HUES64 (cell line): ENCODE measurements at regions not wholly inside any gene's neighbourhood (a gene's known extent, or its start where the extent isn't known, plus 50 kb on each side); places are given as distances from the start of the nearest gene placed in this dataset.

Experiments used
- H3K27ac ChIP-seq: 2 replicates; pipeline ENCODE4 v1.7.0; 2013; ENCODE audit warnings: low read depth, low read length, inconsistent platforms
- H3K27me3 ChIP-seq: 2 replicates; pipeline ENCODE4 v1.6.1; 2013; ENCODE audit warnings: mild to moderate bottlenecking, low read length; ENCODE audit not compliant: insufficient read depth
- H3K36me3 ChIP-seq: 2 replicates; pipeline ENCODE4 v1.6.1; 2013; ENCODE audit warnings: mild to moderate bottlenecking, low read length; ENCODE audit not compliant: insufficient read depth
- H3K4me1 ChIP-seq: 2 replicates; pipeline ENCODE4 v1.6.1; 2013; ENCODE audit warnings: mild to moderate bottlenecking, low read length, moderate library complexity; ENCODE audit not compliant: insufficient read depth
- H3K4me3 ChIP-seq: 2 replicates; pipeline ENCODE4 v1.5.1; 2013; ENCODE audit warnings: mild to moderate bottlenecking, low read length, moderate library complexity
- H3K9ac ChIP-seq: 2 replicates; pipeline ENCODE4 v1.6.1; 2013; ENCODE audit warnings: mild to moderate bottlenecking, low read depth, low read length
- H3K9me3 ChIP-seq: 2 replicates; pipeline ENCODE4 v1.6.1; 2013; ENCODE audit warnings: low read depth, low read length; ENCODE audit not compliant: insufficient read depth
- WGBS: fragments of 150-250, 120-280 bp; methylation state at CpG from one replicate; pipeline ENCODE4 v1.1.7; 2013; ENCODE audit warnings: missing lambda C conversion rate; 5-methylcytosine and 5-hydroxymethylcytosine counted together

DNA sequence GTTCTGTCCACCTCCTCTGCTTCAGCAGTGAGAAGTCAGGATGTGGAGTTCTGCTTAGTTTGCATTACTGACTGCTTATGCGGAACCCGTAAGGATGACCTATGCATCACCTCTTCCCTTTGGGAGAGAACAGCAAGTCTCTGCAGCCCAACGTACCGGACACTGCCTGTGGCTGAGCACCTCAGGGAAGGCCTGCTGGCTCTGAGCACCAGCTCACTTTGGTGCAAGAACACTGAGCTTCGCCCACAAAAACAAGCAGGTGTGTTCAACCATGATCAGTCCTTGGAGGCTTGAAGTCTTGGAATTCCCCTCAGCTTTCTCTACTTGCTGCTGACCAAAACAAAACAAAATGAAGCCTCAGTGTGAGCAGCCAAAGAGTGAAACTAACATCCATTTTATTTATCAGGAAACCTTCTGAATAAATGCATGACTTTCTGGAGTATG is 52.7 kb upstream of the NCK2 start:
- 83% methylated on average over 5 of the region's 5 CpGs for WGBS
- H3K9me3 ChIP-seq = no peaks in the 10 kb centered on the region
- no peak overlapping the region for H3K27ac ChIP-seq
- no peak overlapping the region for H3K4me3 ChIP-seq
- no peaks in the 10 kb centered on the region for H3K27me3 ChIP-seq
- H3K4me1 ChIP-seq = no peaks in the 10 kb centered on the region
- no peak overlapping the region for H3K9ac ChIP-seq
- no peaks in the 10 kb centered on the region for H3K36me3 ChIP-seq

- no peaks in the 10 kb centered on the region for H3K4me1 ChIP-seq
- no peaks in the 10 kb centered on the region for H3K36me3 ChIP-seq
- no peak overlapping the region for H3K4me3 ChIP-seq
- H3K9me3 ChIP-seq = no peaks in the 10 kb centered on the region
- no peak overlapping the region for H3K9ac ChIP-seq
- H3K27me3 ChIP-seq = no peaks in the 10 kb centered on the region
- H3K27ac ChIP-seq = no peak overlapping the region
- WGBS = 100% methylated on average over 2 of the region's 4 CpGs
Observed at GRCh38 chr2:105690566-105690965, 54.1 kb upstream of the NCK2 start.

- H3K9ac ChIP-seq = no peak overlapping the region
- H3K36me3 ChIP-seq = no peaks in the 10 kb centered on the region
- no peak overlapping the region for H3K27ac ChIP-seq
- H3K9me3 ChIP-seq = no peaks in the 10 kb centered on the region
- H3K4me3 ChIP-seq = no peak overlapping the region
- 94% methylated on average over 6 of the region's 7 CpGs for WGBS
- H3K4me1 ChIP-seq = no peaks in the 10 kb centered on the region
- no peaks in the 10 kb centered on the region for H3K27me3 ChIP-seq
Observed at GRCh38 chr2:105689484-105689883, 55.2 kb upstream of the NCK2 start.

- Histone ChIP-seq H3K4me3 (no peak overlapping the region), H3K4me1 (no peaks in the 10 kb centered on the region), H3K27me3 (no peaks in the 10 kb centered on the region), H3K27ac (no peak overlapping the region), H3K9me3 (no peaks in the 10 kb centered on the region), H3K9ac (no peak overlapping the region), H3K36me3 (no peaks in the 10 kb centered on the region)
- WGBS = 95% methylated on average over 13 of the region's 13 CpGs
Observed at GRCh38 chr2:105688946-105689345, 55.8 kb upstream of the NCK2 start.

DNA sequence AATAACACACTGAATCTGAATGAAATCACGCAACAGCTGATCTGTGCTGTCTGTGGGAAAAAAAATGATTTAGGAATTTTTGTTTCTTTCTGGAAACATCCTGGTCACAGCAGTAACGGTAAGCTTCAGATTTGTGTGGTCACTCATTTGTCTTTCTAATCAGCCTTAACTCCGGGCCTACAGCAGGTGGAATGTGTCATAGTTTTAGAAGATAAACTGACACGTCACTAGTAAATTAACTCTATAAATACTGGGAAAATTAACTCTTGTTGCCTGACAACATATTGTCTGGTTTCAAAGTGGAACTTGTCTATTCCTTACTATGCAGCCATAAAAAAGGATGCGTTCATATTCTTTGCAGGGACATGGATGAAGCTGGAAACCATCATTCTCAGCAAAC is 58.1 kb upstream of the NCK2 start:
- Histone ChIP-seq H3K36me3 (no peaks in the 10 kb centered on the region), H3K9ac (no peak overlapping the region), H3K4me1 (no peaks in the 10 kb centered on the region), H3K9me3 (no peaks in the 10 kb centered on the region), H3K4me3 (no peak overlapping the region), H3K27ac (no peak overlapping the region), H3K27me3 (no peaks in the 10 kb centered on the region)
- WGBS = 85% methylated on average over 5 of the region's 5 CpGs

GRCh38 chr2:105683011-105683492 is 61.7 kb upstream of the NCK2 start:
- H3K27me3 ChIP-seq = no peaks in the 10 kb centered on the region
- H3K36me3 ChIP-seq = no peaks in the 10 kb centered on the region
- no peak overlapping the region for H3K9ac ChIP-seq
- no peaks in the 10 kb centered on the region for H3K4me1 ChIP-seq
- no peak overlapping the region for H3K27ac ChIP-seq
- H3K9me3 ChIP-seq = no peaks in the 10 kb centered on the region
- H3K4me3 ChIP-seq = no peak overlapping the region

- H3K27ac ChIP-seq = no peak overlapping the region
- H3K9me3 ChIP-seq = no peaks in the 10 kb centered on the region
- 95% methylated on average over 6 of the region's 6 CpGs for WGBS
- H3K4me3 ChIP-seq = no peak overlapping the region
- H3K27me3 ChIP-seq = no peaks in the 10 kb centered on the region
- no peaks in the 10 kb centered on the region for H3K36me3 ChIP-seq
- H3K9ac ChIP-seq = no peak overlapping the region
- H3K4me1 ChIP-seq = no peaks in the 10 kb centered on the region
Observed at GRCh38 chr2:105682401-105682800, 62.3 kb upstream of the NCK2 start.

GRCh38 chr2:105681927-105682326 is 62.8 kb upstream of the NCK2 start:
- Histone ChIP-seq H3K27ac (no peak overlapping the region), H3K4me1 (no peaks in the 10 kb centered on the region), H3K4me3 (no peak overlapping the region), H3K27me3 (no peaks in the 10 kb centered on the region), H3K9me3 (no peaks in the 10 kb centered on the region), H3K9ac (no peak overlapping the region), H3K36me3 (no peaks in the 10 kb centered on the region)
- WGBS = 99% methylated on average over 2 of the region's 2 CpGs

GRCh38 chr2:105680357-105680756 is 64.4 kb upstream of the NCK2 start:
- no peaks in the 10 kb centered on the region for H3K9me3 ChIP-seq
- no peaks in the 10 kb centered on the region for H3K27me3 ChIP-seq
- WGBS = 92% methylated on average over 7 of the region's 7 CpGs
- no peaks in the 10 kb centered on the region for H3K36me3 ChIP-seq
- H3K4me3 ChIP-seq = no peak overlapping the region
- H3K9ac ChIP-seq = no peak overlapping the region
- H3K27ac ChIP-seq = no peak overlapping the region
- H3K4me1 ChIP-seq = 0 out of 2 replicates have a peak, but pooled peaks cover 5% of the 10 kb centered on the region

DNA sequence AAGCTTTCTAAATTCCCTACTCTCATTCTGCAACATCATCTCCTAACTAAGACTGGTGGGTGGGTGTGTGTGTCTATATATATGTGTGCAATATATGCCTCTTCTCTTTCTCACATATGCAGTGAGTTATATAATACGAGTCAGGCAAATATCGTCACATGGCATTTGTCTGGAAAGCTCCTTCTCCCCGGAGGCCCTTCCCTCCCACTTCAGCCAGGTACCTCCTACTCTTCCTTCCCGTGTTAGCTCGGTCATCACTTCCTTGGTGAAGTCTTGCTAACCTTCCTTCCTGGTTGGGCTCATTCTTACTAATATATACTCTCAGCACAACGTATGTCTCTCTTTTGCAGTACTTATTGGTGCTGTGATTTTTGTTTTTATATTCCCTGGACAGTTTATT is 66.4 kb upstream of the NCK2 start:
- H3K4me3 ChIP-seq = no peak overlapping the region
- H3K4me1 ChIP-seq = 0 out of 2 replicates have a peak, but pooled peaks cover 10% of the 10 kb centered on the region
- no peaks in the 10 kb centered on the region for H3K27me3 ChIP-seq
- no peaks in the 10 kb centered on the region for H3K9me3 ChIP-seq
- WGBS = 95% methylated on average over 5 of the region's 6 CpGs
- no peak overlapping the region for H3K27ac ChIP-seq
- H3K36me3 ChIP-seq = no peaks in the 10 kb centered on the region
- no peak overlapping the region for H3K9ac ChIP-seq

- Histone ChIP-seq H3K9me3 (no peaks in the 10 kb centered on the region), H3K9ac (no peak overlapping the region), H3K4me3 (no peak overlapping the region), H3K27ac (no peak overlapping the region), H3K27me3 (no peaks in the 10 kb centered on the region), H3K4me1 (0 out of 2 replicates have a peak, but pooled peaks cover 10% of the 10 kb centered on the region), H3K36me3 (no peaks in the 10 kb centered on the region)
- WGBS = 84% methylated on average over 5 of the region's 6 CpGs
Observed at GRCh38 chr2:105677901-105678300, 66.8 kb upstream of the NCK2 start.

DNA sequence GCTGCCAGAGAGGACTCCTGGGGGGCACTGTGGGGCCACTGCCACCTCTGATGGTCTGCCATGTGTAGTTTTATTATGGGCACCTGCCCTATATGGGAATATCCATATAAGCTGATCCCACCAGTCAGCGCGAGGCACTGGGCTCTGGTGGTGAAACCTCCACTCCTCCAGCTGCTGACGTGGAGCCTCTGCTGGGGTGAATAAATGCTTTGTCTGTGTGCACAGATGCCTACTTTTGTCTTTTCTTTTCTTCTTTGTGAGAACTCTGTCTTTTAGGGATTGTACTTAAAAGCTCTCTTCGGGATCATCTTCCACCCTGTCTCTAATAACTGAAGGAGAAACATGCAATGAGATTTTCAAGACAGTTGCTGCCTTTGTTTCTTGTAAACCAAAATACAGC is 68.9 kb upstream of the NCK2 start:
- no peak overlapping the region for H3K4me3 ChIP-seq
- H3K9ac ChIP-seq = no peak overlapping the region
- H3K36me3 ChIP-seq = no peaks in the 10 kb centered on the region
- 0 out of 2 replicates have a peak, but pooled peaks cover 10% of the 10 kb centered on the region for H3K4me1 ChIP-seq
- H3K27ac ChIP-seq = no peak overlapping the region
- WGBS = 81% methylated on average over 4 of the region's 4 CpGs
- H3K9me3 ChIP-seq = no peaks in the 10 kb centered on the region
- H3K27me3 ChIP-seq = no peaks in the 10 kb centered on the region
